GM12892 (cell line): ENCODE measurements at regions not wholly inside any gene's neighbourhood (a gene's known extent, or its start where the extent isn't known, plus 50 kb on each side); places are given as distances from the start of the nearest gene placed in this dataset.
"Not testable (repeated sequence)": the region's sequence is repeated elsewhere in the genome, so short reads cannot be mapped to it uniquely, and the experiment has no call there.

Experiments
- POLR2A ChIP-seq: IDR thresholded peaks from 2 replicates; pipeline ENCODE4 v1.6.1; 2011; ENCODE audit warnings: low read depth, low read length, control low read depth
- POLR2AphosphoS5 ChIP-seq: IDR thresholded peaks from 2 replicates; pipeline ENCODE4 v1.6.1; 2011; ENCODE audit warnings: low read depth, low read length, control low read depth

- TF ChIP-seq POLR2AphosphoS5, POLR2A: not testable (repeated sequence)
Observed at GRCh38 chr2:89890185-89890773, 1198.8 kb downstream of the RPIA start.
